DMS 273 treated with DMSO at 0.1 percent for 48 hours (cell line): ENCODE measurements at regions not wholly inside any gene's neighbourhood (a gene's known extent, or its start where the extent isn't known, plus 50 kb on each side); places are given as distances from the start of the nearest gene placed in this dataset.
"Not testable (repeated sequence)": the region's sequence is repeated elsewhere in the genome, so short reads cannot be mapped to it uniquely, and the experiment has no call there.

Experiments used
- DNase-seq: peaks from one replicate; lab custom pipeline; 2025; lab: John Stamatoyannopoulos, UW

GRCh38 chr3:34646911-34647460 lies 848.6 kb downstream of the PDCD6IP start:
- DNase-seq: peak; percentile 15

- no peak for DNase-seq
Observed at GRCh38 chr3:34650131-34650530, 851.7 kb downstream of the PDCD6IP start.

GRCh38 chr3:34668915-34669314 lies 870.5 kb downstream of the PDCD6IP start:
- DNase-seq: no peak

DNA sequence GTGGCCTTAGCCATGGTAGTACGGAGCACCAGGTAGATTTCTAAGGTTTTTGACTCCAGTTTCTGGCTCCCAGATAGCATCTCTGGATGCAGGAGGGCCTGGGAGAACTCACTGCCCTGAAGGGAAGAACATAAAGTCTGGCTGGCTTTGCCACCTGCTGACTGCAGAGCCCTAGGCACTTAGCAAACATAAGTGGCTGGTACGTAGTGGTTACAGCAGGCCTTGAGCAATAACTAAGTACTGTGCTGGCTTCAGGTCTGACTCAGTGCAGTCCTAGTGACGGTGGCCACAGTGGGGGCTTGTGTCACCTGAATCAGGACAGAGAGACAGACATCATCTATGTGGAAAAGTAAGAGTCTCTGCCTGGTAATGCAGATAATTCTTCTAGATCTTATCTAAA lies 871.1 kb downstream of the PDCD6IP start:
- no peak for DNase-seq

DNA sequence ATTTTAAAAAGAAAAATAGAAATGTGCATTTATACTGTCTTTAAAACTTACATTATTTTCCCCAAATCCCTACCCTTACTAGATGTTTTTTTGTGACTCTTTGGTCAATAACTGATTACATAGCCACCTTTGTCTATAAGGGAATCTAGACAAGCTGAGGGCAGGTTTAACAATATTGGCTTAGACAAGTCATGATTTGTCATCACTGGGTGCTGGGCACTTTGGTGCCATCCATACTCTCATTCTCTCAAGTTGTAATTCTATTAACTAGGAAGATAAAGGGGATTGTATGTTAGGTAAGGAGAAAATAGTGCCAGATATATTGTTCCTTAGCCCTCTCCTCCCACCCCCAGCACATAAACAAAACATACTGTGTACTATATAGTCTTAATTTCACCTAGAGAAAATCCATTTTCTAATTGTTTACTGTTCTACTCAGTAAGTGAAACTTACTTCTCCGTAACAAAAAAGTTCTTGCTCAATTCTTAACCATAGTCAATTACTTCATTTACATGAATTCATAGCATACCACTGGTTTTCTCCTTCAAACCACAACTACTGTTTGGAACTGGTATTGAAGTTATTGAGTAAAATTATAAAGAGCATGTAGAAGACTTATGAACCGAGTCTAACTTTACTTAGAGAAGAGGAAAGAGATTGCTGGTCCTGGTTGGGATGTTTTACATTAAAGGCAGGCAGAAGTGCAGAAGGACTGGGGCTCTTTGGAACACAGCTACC lies 877.1 kb downstream of the PDCD6IP start:
- no peak for DNase-seq

GRCh38 chr3:34676436-34676835 lies 878.0 kb downstream of the PDCD6IP start:
- no peak for DNase-seq

DNA sequence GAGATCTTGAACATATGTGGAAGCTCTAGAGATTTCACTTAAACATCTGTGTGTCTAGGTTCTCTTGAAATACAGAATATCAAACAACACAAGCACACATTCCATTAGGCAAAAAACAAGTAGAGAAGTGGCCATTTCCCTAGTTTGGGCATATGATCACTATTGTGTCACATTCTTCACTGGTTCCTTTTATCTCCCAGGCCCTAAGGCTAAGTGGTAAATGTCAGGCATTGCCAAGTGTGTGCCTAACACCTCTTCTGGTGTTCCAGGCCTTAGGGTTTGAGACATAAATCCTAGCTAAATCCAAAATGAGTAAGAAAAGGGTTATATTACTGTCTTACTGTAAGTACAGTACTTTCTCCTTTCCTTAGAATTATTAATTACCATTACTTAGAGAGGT lies 880.1 kb downstream of the PDCD6IP start:
- DNase-seq: no peak

GRCh38 chr3:34679055-34679454 lies 880.6 kb downstream of the PDCD6IP start:
- not testable (repeated sequence) for DNase-seq

DNA sequence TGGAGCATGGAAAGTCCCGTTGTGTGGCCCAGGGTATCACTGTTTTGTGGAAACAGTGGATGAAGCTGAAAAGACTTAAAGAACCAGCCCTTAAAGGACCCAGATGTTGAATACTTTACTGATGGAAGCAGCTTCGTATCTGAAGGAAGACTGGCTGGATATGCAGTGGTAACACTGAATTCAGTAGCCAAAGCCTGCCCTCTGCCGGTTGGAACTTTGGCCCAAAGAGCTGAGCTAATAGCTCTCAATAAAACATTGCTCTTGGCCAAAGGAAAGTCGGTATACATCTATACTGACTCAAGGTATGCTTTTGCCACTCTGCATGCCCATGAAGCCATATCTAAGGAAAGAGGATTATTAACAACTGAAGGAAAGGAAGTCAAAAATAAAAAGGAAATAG lies 885.4 kb downstream of the PDCD6IP start:
- no peak for DNase-seq

DNA sequence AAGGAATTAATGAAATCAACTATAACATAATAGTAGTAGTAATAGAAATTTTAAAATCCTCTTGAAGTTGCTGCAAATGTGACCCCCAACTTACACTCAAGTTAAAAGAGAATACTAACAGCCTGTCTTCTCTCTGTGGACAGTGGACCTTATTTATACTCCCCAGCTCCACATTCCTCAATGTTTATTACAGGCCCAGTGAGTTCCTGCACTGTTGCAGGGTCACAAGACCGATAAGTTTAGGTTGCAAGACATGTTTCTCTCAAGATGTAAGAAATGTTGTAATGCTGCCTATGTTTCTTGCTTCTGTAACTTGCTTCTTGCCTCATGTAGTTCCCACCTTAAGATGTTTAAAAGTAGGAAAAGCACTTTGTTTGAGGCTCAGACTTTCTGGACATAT lies 888.1 kb downstream of the PDCD6IP start:
- DNase-seq: no peak

DNA sequence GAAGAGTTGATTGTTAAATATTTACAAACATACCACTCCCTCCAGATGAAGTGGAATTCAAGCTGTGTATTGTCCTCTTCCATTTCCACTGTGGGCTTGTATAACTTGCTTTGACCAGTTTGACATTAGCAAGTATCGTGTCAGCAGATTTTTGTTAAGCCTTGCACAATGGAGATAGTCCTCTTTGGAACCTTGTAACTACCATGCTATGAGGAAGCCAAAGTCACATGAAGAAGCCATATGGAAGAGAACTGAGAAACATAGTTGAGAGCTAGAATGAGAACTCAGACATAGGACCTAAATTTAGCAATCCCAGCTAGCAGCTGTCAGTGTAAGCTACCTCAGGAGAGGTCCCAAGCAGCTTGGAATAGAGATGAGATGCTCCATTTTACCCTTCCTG lies 889.2 kb downstream of the PDCD6IP start:
- no peak for DNase-seq

DNA sequence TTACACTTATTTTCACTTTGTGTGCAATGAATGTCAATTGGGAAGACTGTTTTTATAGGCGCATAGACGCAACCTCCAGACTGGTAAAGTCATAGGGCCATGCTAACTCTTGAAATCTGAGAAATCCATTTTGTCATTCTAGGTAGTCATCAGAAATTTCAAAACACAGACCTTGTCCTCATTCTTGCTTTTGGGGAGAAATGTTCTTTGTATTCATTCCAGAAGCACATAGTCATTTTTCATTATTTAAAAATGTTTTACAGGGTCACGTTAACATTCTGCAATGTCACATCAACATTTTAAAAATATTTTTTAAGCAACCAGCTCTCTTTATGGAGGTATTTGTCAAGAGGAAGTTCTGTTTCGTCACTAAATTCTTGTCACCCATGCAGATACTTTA lies 898.4 kb downstream of the PDCD6IP start:
- no peak for DNase-seq

DNA sequence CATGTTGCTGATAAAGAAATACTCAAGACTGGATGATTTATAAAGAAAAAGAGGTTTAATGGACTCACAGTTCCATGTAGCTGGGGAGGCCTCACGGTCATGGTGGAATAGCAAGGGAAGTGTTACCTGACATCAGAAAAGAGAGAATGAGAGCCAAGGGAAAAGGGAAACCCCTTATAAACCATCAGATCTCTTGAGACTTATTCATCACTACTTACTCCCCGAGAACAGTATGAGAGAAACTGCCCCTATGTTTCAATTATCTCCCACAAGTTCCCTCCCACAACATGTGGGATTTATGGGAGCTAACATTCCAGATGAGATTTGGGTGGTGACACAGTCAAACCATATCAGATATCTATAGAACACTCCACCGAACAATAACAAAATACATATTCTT lies 904.6 kb downstream of the PDCD6IP start:
- no peak for DNase-seq

DNA sequence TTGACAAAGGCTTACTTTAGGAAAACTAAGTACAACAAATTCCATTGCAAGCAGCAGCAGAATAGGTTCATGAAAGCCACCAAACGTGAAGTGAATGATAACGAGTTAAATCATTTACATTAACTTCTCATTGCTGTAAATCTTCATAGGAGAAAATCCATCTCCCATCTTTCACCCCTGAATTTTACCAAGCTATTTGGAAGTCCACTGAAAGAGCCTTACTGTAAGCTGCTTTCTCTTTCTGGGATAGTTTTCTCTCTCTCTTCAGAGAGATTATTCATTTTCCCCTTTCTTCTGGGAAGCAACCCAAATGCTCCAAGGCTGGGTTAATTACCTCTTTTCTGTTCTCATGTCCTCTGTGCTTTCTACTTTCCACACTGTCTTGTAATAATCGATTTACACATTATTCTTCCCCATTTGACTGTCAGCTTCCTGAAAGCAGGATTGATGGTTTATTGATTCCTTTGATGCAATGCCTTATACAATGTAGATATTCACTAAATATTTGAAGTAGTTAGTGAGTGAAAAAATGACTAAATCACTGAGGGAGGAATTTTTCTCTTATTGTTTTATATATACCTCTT lies 914.3 kb upstream of the ARPP21 start:
- no peak for DNase-seq

- DNase-seq: no peak
Observed at GRCh38 chr3:34725774-34726173, 913.6 kb upstream of the ARPP21 start.

GRCh38 chr3:34727700-34728099 lies 911.6 kb upstream of the ARPP21 start:
- DNase-seq: no peak

GRCh38 chr3:34742151-34742550 lies 897.2 kb upstream of the ARPP21 start:
- no peak for DNase-seq

DNA sequence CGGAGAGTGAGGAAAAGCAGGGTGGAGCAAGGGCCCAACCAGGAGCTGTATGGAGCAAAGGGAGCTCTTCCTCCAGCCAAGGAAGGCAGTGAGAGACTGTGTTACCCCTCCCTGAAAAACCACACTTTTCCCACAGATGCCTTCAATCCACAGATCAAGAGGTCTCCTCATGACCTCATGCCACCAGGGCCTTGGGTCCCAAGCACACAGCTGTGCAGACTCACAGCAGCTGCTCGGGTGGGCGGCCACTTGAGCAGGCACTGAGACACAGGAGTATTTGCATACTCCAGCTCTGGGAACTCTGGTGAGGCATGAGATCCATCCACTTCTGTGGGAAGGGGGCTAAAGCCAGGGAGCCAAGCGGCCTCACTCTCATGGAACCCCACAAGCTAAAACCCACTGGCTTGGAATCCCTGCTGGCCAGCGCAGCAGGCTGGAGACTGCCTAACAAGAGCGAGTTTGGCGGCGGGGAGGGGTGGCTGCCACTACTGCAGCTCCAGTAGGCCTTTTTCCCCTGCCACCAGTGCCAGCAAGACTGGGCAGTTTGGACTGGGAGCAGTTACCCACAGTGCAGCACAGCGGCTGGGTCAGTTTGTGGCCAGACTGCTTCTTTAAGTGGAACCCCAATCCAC lies 880.6 kb upstream of the ARPP21 start:
- DNase-seq: no peak

GRCh38 chr3:34777386-34777785 lies 861.9 kb upstream of the ARPP21 start:
- no peak for DNase-seq

- no peak for DNase-seq
Observed at GRCh38 chr3:34779092-34779491, 860.2 kb upstream of the ARPP21 start.

DNA sequence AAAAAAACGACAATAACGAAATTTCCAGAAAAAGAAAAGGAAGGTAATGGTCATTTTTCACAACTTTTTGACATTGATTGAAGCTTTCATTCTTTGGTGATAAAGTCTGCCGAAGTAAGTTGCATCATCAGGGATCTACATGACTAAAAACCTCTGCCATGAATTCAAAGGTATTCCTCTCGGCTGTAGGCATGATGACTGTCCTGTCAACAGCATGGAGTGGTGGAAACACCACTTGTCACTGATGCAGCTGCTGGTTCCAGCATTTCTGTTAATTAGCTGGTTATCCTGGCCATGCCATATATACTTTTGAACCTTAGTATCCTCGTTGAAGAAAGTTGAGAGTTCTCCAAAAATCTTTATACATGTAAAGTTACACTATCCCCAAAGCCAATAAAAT lies 859.0 kb upstream of the ARPP21 start:
- DNase-seq: no peak

GRCh38 chr3:34780973-34781372 lies 858.4 kb upstream of the ARPP21 start:
- no peak for DNase-seq

GRCh38 chr3:34782871-34783270 lies 856.5 kb upstream of the ARPP21 start:
- DNase-seq: no peak
